Lower leg skin (tissue), 4 donors: ENCODE measurements at regions not wholly inside any gene's neighbourhood (a gene's known extent, or its start where the extent isn't known, plus 50 kb on each side); places are given as distances from the start of the nearest gene placed in this dataset.
A peak's percentile ranks its signal among the peaks of the same experiment; 100 is the strongest.

Experiments
- DNase-seq, 2 donors: peaks; one replicate each; pipeline ENCODE4 v3.0.0-alpha.2; 2019; ENCODE audit warnings: low spot score in 2 of 2
- H3K4me3 ChIP-seq: fragments of 200-600 bp; sonication (generic); 2 replicates; pipeline ENCODE4 v1.5.1; 2017; ENCODE audit warnings: mild to moderate bottlenecking, low read depth; ENCODE audit not compliant: poor library complexity, severe bottlenecking
- CTCF ChIP-seq, 3 donors: fragments of 450-650 bp; IDR thresholded peaks; one replicate each; pipeline ENCODE4 v1.5.1; 2016; ENCODE audit warnings: antibody characterized with exemption in 3 of 3, mild to moderate bottlenecking in 3 of 3, moderate library complexity in 2 of 3
- POLR2A ChIP-seq, 2 donors: fragments of 450-650 bp; IDR thresholded peaks; one replicate each; pipeline ENCODE4 v1.6.1; 2016 to 2017; ENCODE audit warnings: antibody characterized with exemption in 2 of 2, mild to moderate bottlenecking in 1 of 2, moderate library complexity in 1 of 2
- WGBS, 2 donors: methylation state at CpG; one replicate each; pipeline ENCODE4 v1.1.5; 2018; 5-methylcytosine and 5-hydroxymethylcytosine counted together
- intact Hi-C: fragments of 100-400 bp; cut with DNase I; formaldehyde crosslinking; loops from one replicate; pipeline ENCODE4 v1.15.0; 2023; ENCODE audit warnings: low total_unique reads

- TF ChIP-seq POLR2A (IDR thresholded peaks at IDR 0.05) = no peak
- no peak for TF ChIP-seq CTCF (IDR thresholded peaks at IDR 0.05)
- intact Hi-C loops = no loop called here
- peak in 1 of 2 donors; percentile 5 for DNase-seq
- WGBS, 2 donors = 49 to 62% methylated on average over 5 of the region's 5 CpGs
- H3K4me3 ChIP-seq = no peak overlapping the region
These were observed 883.3 kb downstream of the BRD1 start for GRCh38 chr22:48944433-48944750.

- TF ChIP-seq CTCF (IDR thresholded peaks at IDR 0.05) = no peak
- no peak for TF ChIP-seq POLR2A (IDR thresholded peaks at IDR 0.05)
- H3K4me3 ChIP-seq = no peak overlapping the region
- DNase-seq = peak; percentile 8 to 74
- intact Hi-C loops = no loop called here
- WGBS, 2 donors = 71 to 78% methylated on average over 24 of the region's 24 CpGs
These were observed 883.9 kb downstream of the BRD1 start for GRCh38 chr22:48943567-48944432.

GRCh38 chr22:48942698-48943566, 884.7 kb downstream of the BRD1 start:
- TF ChIP-seq CTCF (IDR thresholded peaks at IDR 0.05) = no peak
- TF ChIP-seq POLR2A (IDR thresholded peaks at IDR 0.05) = no peak
- no peak overlapping the region for H3K4me3 ChIP-seq
- peak; percentile 5 to 61 for DNase-seq
- WGBS, 2 donors = 60 to 62% methylated on average over 20 of the region's 21 CpGs
- intact Hi-C loops = no loop called here

GRCh38 chr22:48941903-48942575, 885.6 kb downstream of the BRD1 start:
- WGBS, 2 donors = 74 to 81% methylated on average over 8 to 11 of the region's 12 CpGs
- H3K4me3 ChIP-seq = no peak overlapping the region
- TF ChIP-seq POLR2A (IDR thresholded peaks at IDR 0.05) (no peak), CTCF (IDR thresholded peaks at IDR 0.05) (no peak)
- intact Hi-C loops = no loop called here
- DNase-seq = peak; percentile 3 to 61

- no peak overlapping the region for H3K4me3 ChIP-seq
- DNase-seq = peak; percentile 1 to 56
- 68 to 70% methylated on average over 22 to 23 of the region's 23 CpGs for WGBS, 2 donors
- intact Hi-C loops = no loop called here
- no peak for TF ChIP-seq POLR2A (IDR thresholded peaks at IDR 0.05)
- TF ChIP-seq CTCF (IDR thresholded peaks at IDR 0.05) = no peak
These were observed 886.4 kb downstream of the BRD1 start for GRCh38 chr22:48941033-48941902.
